ENCODE measurements at regions not wholly inside any gene's neighbourhood (a gene's known extent, or its start where the extent isn't known, plus 50 kb on each side); places are given as distances from the start of the nearest gene placed in this dataset.
"Not testable (repeated sequence)": the region's sequence is repeated elsewhere in the genome, so short reads cannot be mapped to it uniquely, and the experiment has no call there.

DNA sequence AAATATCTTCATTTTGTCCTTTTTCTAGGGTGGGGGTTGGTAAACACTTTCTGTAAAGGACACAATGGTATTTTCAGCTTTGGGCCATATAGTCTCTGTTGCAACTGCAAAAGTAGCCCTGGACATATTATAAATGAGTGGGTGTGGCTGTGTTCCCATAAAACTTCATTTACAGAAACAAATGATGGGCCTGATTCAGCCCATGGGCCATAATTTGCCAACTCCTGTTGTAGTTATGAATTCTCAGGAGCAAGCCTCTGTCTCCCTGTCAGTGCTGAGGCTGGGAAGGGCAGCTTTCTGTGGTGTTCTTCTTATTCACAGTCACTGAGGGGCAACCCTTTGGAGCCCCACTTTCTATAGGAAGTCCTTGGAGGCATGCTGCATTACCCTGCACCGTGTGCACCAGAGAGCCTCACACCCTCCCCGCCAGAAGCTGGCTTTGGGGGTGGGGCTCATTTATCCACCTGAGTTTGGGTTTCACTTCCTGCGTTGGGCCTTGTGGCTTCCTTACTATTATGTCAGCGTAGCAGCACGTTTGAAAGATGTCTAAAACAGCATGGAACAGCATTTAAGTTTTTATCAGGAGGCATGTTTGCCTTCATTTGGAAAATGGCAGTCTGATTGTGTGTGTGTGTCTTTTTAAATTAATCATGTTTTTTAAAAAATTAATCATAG, 60.8 kb upstream of the FAN1 start:
- TF ChIP-seq CTCF (IDR thresholded peaks at IDR 0.05; ENCODE audit: low read length); EZH2 (optimal IDR thresholded peaks at IDR 0.05; ENCODE audit: low read depth, low read length); EZH2phosphoT487 (IDR thresholded peaks at IDR 0.05; ENCODE audit: low read length): not testable (repeated sequence)
